ENCODE measurements at regions not wholly inside any gene's neighbourhood (a gene's known extent, or its start where the extent isn't known, plus 50 kb on each side); places are given as distances from the start of the nearest gene placed in this dataset.

- TF ChIP-seq CHD2 (IDR thresholded peaks at IDR 0.05; ENCODE audit: low read length) (no peak), RNF2 (IDR thresholded peaks at IDR 0.05; ENCODE audit: borderline replicate concordance, low read depth, low read length, missing control alignments, poor library complexity, severe bottlenecking) (no peak), CBX5 (IDR thresholded peaks at IDR 0.05; ENCODE audit: low read depth, low read length) (no peak), CTCF (IDR thresholded peaks at IDR 0.05; ENCODE audit: control extremely low read depth in 1 of 3, insufficient read depth in 1 of 3, low read depth in 1 of 3, low read length in 3 of 3) (no peak), KDM5A (IDR thresholded peaks at IDR 0.05; ENCODE audit: low read length) (no peak), RXRA (IDR thresholded peaks at IDR 0.05; ENCODE audit: insufficient read depth, low read depth, low read length) (no peak)
Measured at GRCh38 chr16:79503511-79503910, 97.0 kb downstream of the MAF start (continued).

All from H1 (cell line).